H1 (cell line): ENCODE measurements at regions not wholly inside any gene's neighbourhood (a gene's known extent, or its start where the extent isn't known, plus 50 kb on each side); places are given as distances from the start of the nearest gene placed in this dataset.

Source experiments
- CTCF ChIA-PET: fragments of 300-600 bp; sonication (Branson Sonifier 250); formaldehyde crosslinking; loops from one replicate; lab custom pipeline; 2021; ENCODE audit not compliant: partially characterized antibody; lab: Charles Lee
- POLR2A ChIA-PET: fragments of 300-600 bp; sonication (Branson Sonifier 250); formaldehyde crosslinking; loops from one replicate; lab custom pipeline; 2021; ENCODE audit warnings: inconsistent platforms; ENCODE audit not compliant: partially characterized antibody; lab: Charles Lee
- DNase-seq, 2 experiments: peaks; one replicate each; pipeline versions ENCODE4 v3.0.0 to v3.0.0-alpha.2; 2010 to 2022; ENCODE audit warnings: low spot score in 2 of 2, low read depth in 1 of 2, mixed read lengths in 1 of 2
- FAIRE-seq: peaks from 2 replicates; lab custom pipeline; 2011; peaks lifted over from hg19 to GRCh38; lab: Jason Lieb, UNC
- H2AFZ ChIP-seq: 2 replicates; pipeline ENCODE4 v1.8.1; 2012; ENCODE audit warnings: low read length, inconsistent platforms
- H2AK5ac ChIP-seq: 2 replicates; pipeline ENCODE4 v1.6.1; 2013; ENCODE audit warnings: low read depth, low read length
- H2BK120ac ChIP-seq: replicated peaks from 2 replicates; pipeline ENCODE3; 2013; ENCODE audit warnings: low read depth, low read length, inconsistent platforms
- H2BK12ac ChIP-seq: 2 replicates; pipeline ENCODE4 v1.6.1; 2013; ENCODE audit warnings: low read depth, low read length
- H2BK15ac ChIP-seq: 2 replicates; pipeline ENCODE4 v1.6.1; 2013; ENCODE audit warnings: low read length
- H2BK20ac ChIP-seq: 2 replicates; pipeline ENCODE4 v1.6.1; 2013; ENCODE audit warnings: low read length
- H2BK5ac ChIP-seq: 2 replicates; pipeline ENCODE4 v1.6.1; 2013; ENCODE audit warnings: low read depth, low read length
- H3K14ac ChIP-seq: 2 replicates; pipeline ENCODE4 v1.6.1; 2013; ENCODE audit warnings: inconsistent platforms; ENCODE audit not compliant: insufficient read length
- H3K18ac ChIP-seq: 2 replicates; pipeline ENCODE4 v1.6.1; 2013; ENCODE audit warnings: low read length; ENCODE audit errors: extremely low read depth
- H3K23ac ChIP-seq: 2 replicates; pipeline ENCODE4 v1.6.1; 2013; ENCODE audit warnings: inconsistent platforms; ENCODE audit not compliant: insufficient read length
- H3K23me2 ChIP-seq: 2 replicates; pipeline ENCODE4 v1.6.1; 2013; ENCODE audit warnings: low read depth, low read length
- H3K27ac ChIP-seq: 2 replicates; pipeline ENCODE4 v1.6.1; 2011; ENCODE audit warnings: low read depth, low read length, inconsistent platforms
- H3K27me3 ChIP-seq, 4 experiments: replicated peaks in 1 of 4; 1 replicate in 1 of 4; 2 replicates in 3 of 4; pipeline versions ENCODE4 v1.6.1 to v1.8.1; 2011 to 2013; ENCODE audit warnings: low read length in 3 of 4, mild to moderate bottlenecking in 3 of 4, inconsistent platforms in 2 of 4, mixed read lengths in 2 of 4, moderate library complexity in 1 of 4; ENCODE audit not compliant: control insufficient read depth in 3 of 4, insufficient read depth in 3 of 4; ENCODE audit errors: extremely low read depth in 1 of 4
- H3K36me3 ChIP-seq, 4 experiments: 2 replicates each; pipeline versions ENCODE4 v1.6.1 to v1.8.1; 2011 to 2013; ENCODE audit warnings: mild to moderate bottlenecking in 4 of 4, low read length in 3 of 4, moderate library complexity in 2 of 4, control low read depth in 1 of 4, inconsistent platforms in 1 of 4; ENCODE audit not compliant: insufficient read depth in 4 of 4, control insufficient read depth in 2 of 4
- H3K4ac ChIP-seq: replicated peaks from 2 replicates; pipeline ENCODE3; 2013; ENCODE audit warnings: low read length, low read depth, mixed read lengths, inconsistent platforms; ENCODE audit not compliant: insufficient read length
- H3K4me1 ChIP-seq, 4 experiments: replicated peaks in 1 of 4; 1 replicate in 1 of 4; 2 replicates in 3 of 4; pipeline versions ENCODE4 v1.6.1 to v1.8.1; 2011 to 2013; ENCODE audit warnings: low read length in 3 of 4, inconsistent platforms in 2 of 4, mixed read lengths in 1 of 4; ENCODE audit not compliant: insufficient read depth in 4 of 4, control insufficient read depth in 3 of 4
- H3K4me2 ChIP-seq, 2 experiments: 2 replicates each; pipeline versions ENCODE4 v1.6.1 to v1.8.1; 2011 to 2013; ENCODE audit warnings: low read depth in 2 of 2, low read length in 2 of 2, control low read depth in 1 of 2, inconsistent platforms in 1 of 2, mild to moderate bottlenecking in 1 of 2; ENCODE audit not compliant: insufficient read depth in 1 of 2
- H3K4me3 ChIP-seq, 4 experiments: fragments of 200-600, 300-600 bp in 1 of 4; sonication (generic), shearing (Covaris generic), sonication (Bioruptor Twin) in 1 of 4; 2 replicates each; pipeline versions ENCODE4 v1.5.1 to v1.8.1; 2011 to 2016; ENCODE audit warnings: low read length in 4 of 4, low read depth in 3 of 4, control low read depth in 2 of 4, inconsistent platforms in 2 of 4, mild to moderate bottlenecking in 2 of 4, mixed read lengths in 1 of 4, moderate library complexity in 1 of 4; ENCODE audit not compliant: insufficient read depth in 2 of 4; ENCODE audit errors: extremely low read depth in 1 of 4
- H3K56ac ChIP-seq: replicated peaks from 2 replicates; pipeline ENCODE3; 2013; ENCODE audit warnings: low read depth, mild to moderate bottlenecking, mixed read lengths, low read length, inconsistent platforms; ENCODE audit not compliant: insufficient read length
- H3K79me1 ChIP-seq: 2 replicates; pipeline ENCODE4 v1.6.1; 2013; ENCODE audit warnings: low read depth, low read length, control low read depth
- H3K79me2 ChIP-seq, 2 experiments: 2 replicates each; pipeline versions ENCODE4 v1.6.1 to v1.8.1; 2012 to 2013; ENCODE audit warnings: low read length in 2 of 2, mild to moderate bottlenecking in 2 of 2, inconsistent platforms in 1 of 2; ENCODE audit not compliant: insufficient read depth in 2 of 2, control insufficient read depth in 1 of 2
- H3K9ac ChIP-seq, 4 experiments: replicated peaks in 1 of 4; 1 replicate in 1 of 4; 2 replicates in 3 of 4; pipeline versions ENCODE4 v1.6.1 to v1.8.1; 2011 to 2013; ENCODE audit warnings: low read depth in 3 of 4, low read length in 3 of 4, control low read depth in 2 of 4, mild to moderate bottlenecking in 2 of 4, moderate library complexity in 2 of 4, inconsistent platforms in 1 of 4; ENCODE audit errors: extremely low read depth in 1 of 4
- H3K9me3 ChIP-seq, 2 experiments: 2 replicates each; pipeline versions ENCODE4 v1.6.1 to v1.8.1; 2012 to 2013; ENCODE audit warnings: mild to moderate bottlenecking in 2 of 2, moderate library complexity in 2 of 2, control low read depth in 1 of 2, inconsistent platforms in 1 of 2, low read depth in 1 of 2, low read length in 1 of 2, mixed read lengths in 1 of 2; ENCODE audit not compliant: insufficient read depth in 2 of 2
- H4K20me1 ChIP-seq, 2 experiments: replicated peaks in 1 of 2; 2 replicates each; pipeline versions ENCODE3 to v1.8.1; 2011 to 2013; ENCODE audit warnings: inconsistent platforms in 2 of 2, low read length in 2 of 2, mild to moderate bottlenecking in 1 of 2; ENCODE audit not compliant: insufficient read depth in 2 of 2, control insufficient read depth in 1 of 2
- H4K5ac ChIP-seq: 2 replicates; pipeline ENCODE4 v1.6.1; 2013; ENCODE audit warnings: low read length, low read depth, mixed read lengths, inconsistent platforms; ENCODE audit not compliant: insufficient read length
- H4K8ac ChIP-seq: 2 replicates; pipeline ENCODE4 v1.8.0; 2013; ENCODE audit warnings: mild to moderate bottlenecking, moderate library complexity, low read length, inconsistent platforms; ENCODE audit not compliant: insufficient read depth; ENCODE audit errors: extremely low read depth
- H4K91ac ChIP-seq: replicated peaks from 2 replicates; pipeline ENCODE3; 2013; ENCODE audit warnings: low read length, mixed read lengths, inconsistent platforms; ENCODE audit not compliant: insufficient read length
- ATF2 ChIP-seq: IDR thresholded peaks from 2 replicates; pipeline ENCODE4 v1.6.1; 2012; ENCODE audit warnings: low read length, inconsistent platforms
- BACH1 ChIP-seq: IDR thresholded peaks from 2 replicates; pipeline ENCODE4 v1.6.1; 2012; ENCODE audit warnings: low read length, improper control_type of control experiment
- HDAC2 ChIP-seq, 2 experiments: fragments of 300-600 bp in 1 of 2; sonication (generic) in 1 of 2; IDR thresholded peaks; 2 replicates each; pipeline ENCODE4 v1.6.1; 2011 to 2012; ENCODE audit warnings: low read depth in 2 of 2, low read length in 2 of 2, mild to moderate bottlenecking in 2 of 2, moderate library complexity in 2 of 2, borderline replicate concordance in 1 of 2, inconsistent platforms in 1 of 2
- HDAC6 ChIP-seq: IDR thresholded peaks from one replicate; pipeline ENCODE4 v1.7.1; 2012; ENCODE audit warnings: low read depth, mild to moderate bottlenecking, inconsistent platforms, low read length, moderate library complexity
- KDM4A ChIP-seq: IDR thresholded peaks from one replicate; pipeline ENCODE4 v1.7.1; 2012; ENCODE audit warnings: low read depth, mild to moderate bottlenecking, moderate library complexity, low read length, inconsistent platforms; ENCODE audit not compliant: severe bottlenecking
- KDM5A ChIP-seq: fragments of 200-600 bp; IDR thresholded peaks from 2 replicates; pipeline ENCODE4 v1.7.1; 2012; ENCODE audit warnings: mild to moderate bottlenecking, low read length, inconsistent platforms, mixed read lengths
- RFX5 ChIP-seq: IDR thresholded peaks from 2 replicates; pipeline ENCODE4 v1.6.1; 2011; ENCODE audit warnings: low read depth, low read length, improper control_type of control experiment, borderline replicate concordance
- SAP30 ChIP-seq: fragments of 300-600 bp; sonication (generic); IDR thresholded peaks from 2 replicates; pipeline ENCODE4 v1.7.1; 2012; ENCODE audit warnings: low read length, moderate library complexity, mild to moderate bottlenecking, inconsistent platforms; ENCODE audit not compliant: insufficient read depth, insufficient replicate concordance
- TBP ChIP-seq: IDR thresholded peaks from 2 replicates; pipeline ENCODE4 v1.6.1; 2011; ENCODE audit warnings: low read depth, low read length, improper control_type of control experiment
- WGBS, 2 experiments: shearing (Covaris generic) in 1 of 2; methylation state at CpG; one replicate each; pipeline versions ENCODE4 v1.1.6 to v1.1.7; 2013 to 2015; ENCODE audit warnings: low lambda C conversion rate in 2 of 2, mixed read lengths in 2 of 2, inconsistent platforms in 1 of 2, low coverage in 1 of 2, missing lambda C conversion rate in 1 of 2; ENCODE audit not compliant: insufficient replicate concordance in 2 of 2, insufficient coverage in 1 of 2, insufficient read length in 1 of 2; ENCODE audit errors: extremely low coverage in 1 of 2, missing lambda C conversion rate in 1 of 2; 5-methylcytosine and 5-hydroxymethylcytosine counted together

GRCh38 chr2:11987151-11987550 lies 240.7 kb downstream of the LPIN1 start:
- POLR2A ChIA-PET, result no interaction called here
- WGBS, 2 experiments, result 84% methylated on average over 2 of the region's 3 CpGs; no CpG with 5 or more reads in 1 of the 2 experiments
- no peak for FAIRE-seq

More at GRCh38 chr2:11987151-11987550, 240.7 kb downstream of the LPIN1 start:
- no peak overlapping the region for H2BK15ac ChIP-seq
- H3K79me1 ChIP-seq, result no peaks in the 10 kb centered on the region
- no peak overlapping the region for H3K4me2 ChIP-seq
- no peaks in the 10 kb centered on the region for H3K36me3 ChIP-seq
- no peaks in the 10 kb centered on the region for H3K27me3 ChIP-seq
- no peaks in the 10 kb centered on the region for H3K23me2 ChIP-seq
- H4K20me1 ChIP-seq, result no peaks in the 10 kb centered on the region
- H3K4me1 ChIP-seq, result no peaks in the 10 kb centered on the region; a peak in 2 of 7 replicates
- H4K91ac ChIP-seq, result no peak overlapping the region
- TF ChIP-seq KDM5A (no peak), TBP (no peak), RFX5 (no peak), ATF2 (no peak), BACH1 (no peak), KDM4A (no peak), HDAC6 (no peak), SAP30 (no peak), HDAC2 (IDR thresholded peaks at IDR 0.05; ENCODE audit: borderline replicate concordance in 1 of 2, low read depth in 2 of 2, low read length in 2 of 2) (no peak)
- TF ChIP-seq, all 59 proteins: peak for 0
- H3K9me3 ChIP-seq, result no peaks in the 10 kb centered on the region
- H3K23ac ChIP-seq, result no peak overlapping the region
- no peak overlapping the region for H3K9ac ChIP-seq
- H3K18ac ChIP-seq, result no peak overlapping the region
- no peak overlapping the region for H2AK5ac ChIP-seq
- H3K4me3 ChIP-seq, result no peak overlapping the region
- no peak for DNase-seq
- no peaks in the 10 kb centered on the region for H3K79me2 ChIP-seq
- no peak overlapping the region for H3K4ac ChIP-seq
- no peak overlapping the region for H2BK120ac ChIP-seq
- H3K14ac ChIP-seq, result no peak overlapping the region
- H2AFZ ChIP-seq, result no peak overlapping the region
- no peak overlapping the region for H2BK5ac ChIP-seq
- no peak overlapping the region for H2BK20ac ChIP-seq
- H3K56ac ChIP-seq, result no peak overlapping the region
- H2BK12ac ChIP-seq, result no peak overlapping the region
- CTCF ChIA-PET, result interaction anchor here (0.5 to 0.9 kb wide), 4 partner anchors 8 to 1930 kb away, joined by 3 read pairs; no protein-coding TSS in a partner anchor
- H4K8ac ChIP-seq, result no peak overlapping the region
- no peak overlapping the region for H4K5ac ChIP-seq
- H3K27ac ChIP-seq, result no peak overlapping the region
